Fibroblast of lung (primary cell): ENCODE measurements at regions not wholly inside any gene's neighbourhood (a gene's known extent, or its start where the extent isn't known, plus 50 kb on each side); places are given as distances from the start of the nearest gene placed in this dataset.
A peak's percentile ranks its signal among the peaks of the same experiment; 100 is the strongest.

Experiments used
- DNase-seq, 2 donors: peaks; one replicate each; pipeline versions ENCODE4 v3.0.0 to v3.0.0-alpha.2; 2010; ENCODE audit warnings: low read depth in 2 of 2
- H2AFZ ChIP-seq: 2 replicates; pipeline ENCODE4 v1.5.1; 2012; ENCODE audit warnings: low read length, control low read depth, inconsistent platforms
- H3K27ac ChIP-seq: 2 replicates; pipeline ENCODE4 v1.5.1; 2011; ENCODE audit warnings: low read length, control low read depth; ENCODE audit not compliant: insufficient read depth
- H3K27me3 ChIP-seq: 2 replicates; pipeline ENCODE4 v1.5.1; 2011; ENCODE audit warnings: mild to moderate bottlenecking, low read length; ENCODE audit not compliant: control insufficient read depth, insufficient read depth
- H3K36me3 ChIP-seq: 2 replicates; pipeline ENCODE4 v1.5.1; 2011; ENCODE audit warnings: low read length; ENCODE audit not compliant: control insufficient read depth, insufficient read depth
- H3K4me1 ChIP-seq: 2 replicates; pipeline ENCODE4 v1.5.1; 2011; ENCODE audit warnings: low read length; ENCODE audit not compliant: control insufficient read depth, insufficient read depth; ENCODE audit errors: extremely low read depth
- H3K4me2 ChIP-seq: 2 replicates; pipeline ENCODE4 v1.5.1; 2011; ENCODE audit warnings: low read length, control low read depth; ENCODE audit not compliant: insufficient read depth; ENCODE audit errors: extremely low read depth
- H3K4me3 ChIP-seq, 4 experiments: fragments of 200-600 bp in 1 of 4; sonication (generic) in 1 of 4; replicated peaks in 1 of 4; 2 replicates each; pipeline ENCODE4 v1.5.1; 2011 to 2016; ENCODE audit warnings: low read length in 4 of 4, low read depth in 3 of 4, mild to moderate bottlenecking in 3 of 4, control low read depth in 2 of 4, inconsistent platforms in 1 of 4, mixed read lengths in 1 of 4; ENCODE audit not compliant: insufficient read depth in 1 of 4; ENCODE audit errors: control extremely low read depth in 1 of 4
- H3K79me2 ChIP-seq: 2 replicates; pipeline ENCODE4 v1.5.1; 2012; ENCODE audit warnings: mild to moderate bottlenecking, low read length, inconsistent platforms; ENCODE audit not compliant: control insufficient read depth, insufficient read depth
- H3K9ac ChIP-seq: 2 replicates; pipeline ENCODE4 v1.5.1; 2011; ENCODE audit warnings: mild to moderate bottlenecking, low read length, control low read depth; ENCODE audit not compliant: insufficient read depth
- H3K9me3 ChIP-seq: 2 replicates; pipeline ENCODE4 v1.5.1; 2012; ENCODE audit warnings: low read depth, low read length; ENCODE audit not compliant: control insufficient read depth, insufficient read depth
- H4K20me1 ChIP-seq: 2 replicates; pipeline ENCODE4 v1.5.1; 2011; ENCODE audit warnings: low read length; ENCODE audit not compliant: control insufficient read depth, insufficient read depth; ENCODE audit errors: extremely low read depth
- CTCF ChIP-seq, 2 donors: IDR thresholded peaks in 1 of 2; conservative IDR thresholded peaks in 1 of 2; 1 replicate in 1 of 2; 2 replicates in 1 of 2; pipeline ENCODE4 v1.5.1; 2011 to 2012; ENCODE audit warnings: low read length in 2 of 2, control low read depth in 1 of 2, inconsistent platforms in 1 of 2, low read depth in 1 of 2, mild to moderate bottlenecking in 1 of 2
- EZH2 ChIP-seq: IDR thresholded peaks from 2 replicates; pipeline ENCODE4 v1.5.1; 2012; ENCODE audit warnings: low read length, control low read depth, mild to moderate bottlenecking; ENCODE audit errors: missing control alignments

- H3K4me1 ChIP-seq, result no peaks in the 10 kb centered on the region
- no peaks in the 10 kb centered on the region for H3K27me3 ChIP-seq
- no peak overlapping the region for H3K4me2 ChIP-seq
- H3K27ac ChIP-seq, result no peak overlapping the region
- no peaks in the 10 kb centered on the region for H4K20me1 ChIP-seq
- H3K79me2 ChIP-seq, result no peaks in the 10 kb centered on the region
- no peak overlapping the region for H3K4me3 ChIP-seq
- no peak overlapping the region for H2AFZ ChIP-seq
- H3K9me3 ChIP-seq, result no peaks in the 10 kb centered on the region
- no peaks in the 10 kb centered on the region for H3K36me3 ChIP-seq
- DNase-seq, result peak; percentile 60 to 65
- TF ChIP-seq CTCF (conservative IDR thresholded peaks at IDR 0.05 in 1 of 2, IDR thresholded peaks at IDR 0.05 in 1 of 2; ENCODE audit: low read depth in 1 of 2, low read length in 2 of 2) (no peak), EZH2 (no peak)
- no peak overlapping the region for H3K9ac ChIP-seq
These were observed 444.8 kb downstream of the PTPRC start for GRCh38 chr1:199083680-199084079.

- Histone ChIP-seq H2AFZ (no peak overlapping the region), H3K9me3 (no peaks in the 10 kb centered on the region), H3K4me1 (no peaks in the 10 kb centered on the region), H3K4me2 (no peak overlapping the region), H3K9ac (no peak overlapping the region), H3K27ac (peak overlapping the region; percentile 23), H3K27me3 (no peaks in the 10 kb centered on the region), H3K79me2 (no peaks in the 10 kb centered on the region), H3K36me3 (no peaks in the 10 kb centered on the region), H3K4me3 (no peak overlapping the region), H4K20me1 (no peaks in the 10 kb centered on the region)
- DNase-seq, result peak; percentile 72 to 83
- no peak for TF ChIP-seq EZH2
- no peak for TF ChIP-seq CTCF (conservative IDR thresholded peaks at IDR 0.05 in 1 of 2, IDR thresholded peaks at IDR 0.05 in 1 of 2; ENCODE audit: low read depth in 1 of 2, low read length in 2 of 2)
These were observed 445.5 kb downstream of the PTPRC start for GRCh38 chr1:199084293-199084692.

DNA sequence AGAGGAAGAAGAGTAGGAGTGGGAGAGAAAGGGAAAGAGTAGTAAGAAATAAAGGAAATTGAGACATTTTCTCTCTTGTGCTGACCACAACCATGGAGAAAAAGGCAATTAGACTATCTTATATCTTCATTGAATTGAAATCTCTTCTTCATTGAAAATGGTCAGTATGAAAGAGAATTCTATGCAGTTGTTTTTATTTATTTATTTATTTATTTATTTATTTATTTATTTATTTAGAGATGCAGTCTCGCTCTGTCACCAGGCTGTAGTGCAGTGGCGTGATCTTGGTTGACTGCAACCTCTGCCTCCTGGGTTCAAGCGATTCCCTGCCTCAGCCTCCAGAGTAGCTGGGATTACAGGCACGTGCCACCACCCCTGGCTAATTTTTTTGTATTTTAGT is 447.1 kb downstream of the PTPRC start:
- no peak overlapping the region for H3K27ac ChIP-seq
- H3K4me1 ChIP-seq, result no peaks in the 10 kb centered on the region
- no peak for TF ChIP-seq CTCF (conservative IDR thresholded peaks at IDR 0.05 in 1 of 2, IDR thresholded peaks at IDR 0.05 in 1 of 2; ENCODE audit: low read depth in 1 of 2, low read length in 2 of 2)
- TF ChIP-seq EZH2, result no peak
- no peak overlapping the region for H3K9ac ChIP-seq
- H3K79me2 ChIP-seq, result no peaks in the 10 kb centered on the region
- no peak overlapping the region for H3K4me3 ChIP-seq
- H3K9me3 ChIP-seq, result no peaks in the 10 kb centered on the region
- no peaks in the 10 kb centered on the region for H3K27me3 ChIP-seq
- no peak overlapping the region for H3K4me2 ChIP-seq
- no peak for DNase-seq
- no peaks in the 10 kb centered on the region for H4K20me1 ChIP-seq
- H3K36me3 ChIP-seq, result no peaks in the 10 kb centered on the region
- no peak overlapping the region for H2AFZ ChIP-seq
